GM12865 (cell line): ENCODE measurements at regions not wholly inside any gene's neighbourhood (a gene's known extent, or its start where the extent isn't known, plus 50 kb on each side); places are given as distances from the start of the nearest gene placed in this dataset.

Source experiments
- DNase-seq: peaks from one replicate; pipeline ENCODE4 v3.0.0; 2010; ENCODE audit warnings: low read depth
- H3K4me3 ChIP-seq: 2 replicates; pipeline ENCODE4 v1.5.1; 2011; ENCODE audit warnings: mild to moderate bottlenecking, low read depth, low read length, control low read depth
- CTCF ChIP-seq: IDR thresholded peaks from 2 replicates; pipeline ENCODE4 v1.5.1; 2011; ENCODE audit warnings: low read length, control low read depth, low read depth, inconsistent platforms; ENCODE audit not compliant: insufficient read depth; ENCODE audit errors: missing control alignments

GRCh38 chr7:132072873-132073272 is 503.4 kb downstream of the PLXNA4 start:
- no peak for DNase-seq
- no peak for TF ChIP-seq CTCF
- no peak overlapping the region for H3K4me3 ChIP-seq

GRCh38 chr7:132072165-132072564 is 504.1 kb downstream of the PLXNA4 start:
- no peak for DNase-seq
- no peak for TF ChIP-seq CTCF
- H3K4me3 ChIP-seq = no peak overlapping the region

GRCh38 chr7:132069306-132069705 is 507.0 kb downstream of the PLXNA4 start:
- TF ChIP-seq CTCF = no peak
- H3K4me3 ChIP-seq = no peak overlapping the region
- no peak for DNase-seq

- H3K4me3 ChIP-seq = no peak overlapping the region
- DNase-seq = no peak
- no peak for TF ChIP-seq CTCF
Measured at GRCh38 chr7:132066761-132067171, 509.5 kb downstream of the PLXNA4 start.

GRCh38 chr7:132065989-132066603 is 509.7 kb upstream of the PODXL start:
- no peak overlapping the region for H3K4me3 ChIP-seq
- no peak for DNase-seq
- TF ChIP-seq CTCF = no peak

GRCh38 chr7:132065193-132065988 is 509.0 kb upstream of the PODXL start:
- no peak overlapping the region for H3K4me3 ChIP-seq
- no peak for TF ChIP-seq CTCF
- no peak for DNase-seq
